ENCODE measurements at regions not wholly inside any gene's neighbourhood (a gene's known extent, or its start where the extent isn't known, plus 50 kb on each side); places are given as distances from the start of the nearest gene placed in this dataset.

- Histone ChIP-seq H3K27ac (no peak overlapping the region), H3K4me3 (no peak overlapping the region), H3K4me1 (replicated peaks) (no peaks in the 10 kb centered on the region), H3K9me3 (no peaks in the 10 kb centered on the region), H3K36me3 (no peaks in the 10 kb centered on the region), H3K27me3 (replicated peaks; ENCODE audit: insufficient read depth) (no peaks in the 10 kb centered on the region)
- intact Hi-C loops (cut with DNase I): no loop called here
- DNase-seq (ENCODE audit: low spot score): no peak
- no peak for TF ChIP-seq POLR2A (IDR thresholded peaks at IDR 0.05)
- no peak for TF ChIP-seq POLR2AphosphoS5 (IDR thresholded peaks at IDR 0.05)
- TF ChIP-seq CTCF (IDR thresholded peaks at IDR 0.05): no peak
- WGBS: 50% methylated on average over 1 of the region's 1 CpG
These were observed 667.3 kb upstream of the CITED2 start for GRCh38 chr6:140041571-140042332.

- no peaks in the 10 kb centered on the region for H3K9me3 ChIP-seq
- no peak for DNase-seq (ENCODE audit: low spot score)
- TF ChIP-seq POLR2A (IDR thresholded peaks at IDR 0.05): no peak
- no peak for TF ChIP-seq CTCF (IDR thresholded peaks at IDR 0.05)
- TF ChIP-seq POLR2AphosphoS5 (IDR thresholded peaks at IDR 0.05): no peak
- no peak overlapping the region for H3K4me3 ChIP-seq
- intact Hi-C loops (cut with DNase I): no loop called here
- no peaks in the 10 kb centered on the region for H3K27me3 ChIP-seq (replicated peaks; ENCODE audit: insufficient read depth)
- no peak overlapping the region for H3K27ac ChIP-seq
- no peaks in the 10 kb centered on the region for H3K4me1 ChIP-seq (replicated peaks)
- H3K36me3 ChIP-seq: no peaks in the 10 kb centered on the region
These were observed 666.6 kb upstream of the CITED2 start for GRCh38 chr6:140041056-140041455.

- Histone ChIP-seq H3K27ac (no peak overlapping the region), H3K27me3 (replicated peaks; ENCODE audit: insufficient read depth) (no peaks in the 10 kb centered on the region), H3K4me3 (no peak overlapping the region), H3K4me1 (replicated peaks) (no peaks in the 10 kb centered on the region), H3K9me3 (no peaks in the 10 kb centered on the region), H3K36me3 (no peaks in the 10 kb centered on the region)
- no peak for DNase-seq (ENCODE audit: low spot score)
- no peak for TF ChIP-seq POLR2AphosphoS5 (IDR thresholded peaks at IDR 0.05)
- no peak for TF ChIP-seq CTCF (IDR thresholded peaks at IDR 0.05)
- no peak for TF ChIP-seq POLR2A (IDR thresholded peaks at IDR 0.05)
- intact Hi-C loops (cut with DNase I): no loop called here
- WGBS: 100% methylated on average over 1 of the region's 1 CpG
These were observed 665.9 kb upstream of the CITED2 start for GRCh38 chr6:140040396-140040795.

- Histone ChIP-seq H3K27me3 (replicated peaks; ENCODE audit: insufficient read depth) (no peaks in the 10 kb centered on the region), H3K27ac (no peak overlapping the region), H3K36me3 (no peaks in the 10 kb centered on the region), H3K9me3 (no peaks in the 10 kb centered on the region), H3K4me1 (replicated peaks) (no peaks in the 10 kb centered on the region), H3K4me3 (no peak overlapping the region)
- 89% methylated on average over 2 of the region's 2 CpGs for WGBS
- no peak for DNase-seq (ENCODE audit: low spot score)
- intact Hi-C loops (cut with DNase I): no loop called here
- TF ChIP-seq POLR2A (IDR thresholded peaks at IDR 0.05): no peak
- TF ChIP-seq CTCF (IDR thresholded peaks at IDR 0.05): no peak
- no peak for TF ChIP-seq POLR2AphosphoS5 (IDR thresholded peaks at IDR 0.05)
These were observed 664.9 kb upstream of the CITED2 start for GRCh38 chr6:140039364-140039763.

- H3K4me1 ChIP-seq (replicated peaks): no peaks in the 10 kb centered on the region
- intact Hi-C loops (cut with DNase I): no loop called here
- no peaks in the 10 kb centered on the region for H3K9me3 ChIP-seq
- DNase-seq (ENCODE audit: low spot score): no peak
- H3K36me3 ChIP-seq: no peaks in the 10 kb centered on the region
- no peak overlapping the region for H3K27ac ChIP-seq
- WGBS: 84% methylated on average over 3 of the region's 3 CpGs
- H3K27me3 ChIP-seq (replicated peaks; ENCODE audit: insufficient read depth): no peaks in the 10 kb centered on the region
- H3K4me3 ChIP-seq: no peak overlapping the region
- no peak for TF ChIP-seq CTCF (IDR thresholded peaks at IDR 0.05)
These were observed 661.7 kb upstream of the CITED2 start for GRCh38 chr6:140036196-140036595.
